PFSK-1 (cell line): ENCODE measurements at regions not wholly inside any gene's neighbourhood (a gene's known extent, or its start where the extent isn't known, plus 50 kb on each side); places are given as distances from the start of the nearest gene placed in this dataset.

ENCODE experiments used
- FOXP2 ChIP-seq: optimal IDR thresholded peaks from 2 replicates; pipeline ENCODE3; 2011; ENCODE audit warnings: borderline replicate concordance, control low read depth, inconsistent platforms; ENCODE audit not compliant: insufficient read depth; ENCODE audit errors: extremely low read length, extremely low read depth
- POLR2AphosphoS5 ChIP-seq: IDR thresholded peaks from 2 replicates; pipeline ENCODE4 v1.6.1; 2012; ENCODE audit warnings: low read depth, mild to moderate bottlenecking, control low read depth, low read length, moderate library complexity
- SIN3A ChIP-seq: IDR thresholded peaks from 2 replicates; pipeline ENCODE4 v1.6.1; 2012; ENCODE audit warnings: mild to moderate bottlenecking, low read length, moderate library complexity, borderline replicate concordance; ENCODE audit not compliant: insufficient read depth
- TAF1 ChIP-seq: IDR thresholded peaks from 2 replicates; pipeline ENCODE4 v1.6.1; 2012; ENCODE audit warnings: low read length, control low read depth, borderline replicate concordance; ENCODE audit not compliant: insufficient read depth
- TF ChIP-seq, protein P1 (sequence below), 2 experiments: IDR thresholded peaks; 2 replicates each; pipeline versions ENCODE4 v1.6.1 to v1.8.0; 2011 to 2012; ENCODE audit warnings: low read depth in 2 of 2, low read length in 2 of 2, control low read depth in 1 of 2, inconsistent platforms in 1 of 2, mild to moderate bottlenecking in 1 of 2, moderate library complexity in 1 of 2; ENCODE audit not compliant: insufficient read depth in 1 of 2

DNA sequence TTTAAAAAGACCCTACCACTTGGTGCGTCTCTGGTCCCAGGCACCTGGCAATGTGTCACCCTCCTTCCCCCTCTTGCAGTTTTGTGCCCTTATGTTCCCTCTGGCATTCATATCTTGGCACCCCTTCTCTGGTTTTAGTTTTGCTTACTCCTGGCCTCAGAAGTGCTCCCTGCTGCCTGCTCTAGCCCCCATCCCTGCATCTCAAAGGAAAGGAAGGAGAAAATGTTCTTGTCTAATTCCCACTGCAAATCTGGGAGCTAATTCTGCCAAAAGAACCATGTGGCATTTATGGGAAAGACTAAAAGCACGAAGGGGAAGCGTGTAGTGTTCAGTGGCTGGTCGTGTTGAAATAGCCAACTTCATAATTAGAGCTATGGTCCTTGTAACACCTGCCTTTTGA, 340.1 kb upstream of the RPS6KA3 start:
- no peak for TF ChIP-seq TAF1
- TF ChIP-seq SIN3A: no peak
- TF ChIP-seq POLR2AphosphoS5: no peak
- TF ChIP-seq, protein P1, sequence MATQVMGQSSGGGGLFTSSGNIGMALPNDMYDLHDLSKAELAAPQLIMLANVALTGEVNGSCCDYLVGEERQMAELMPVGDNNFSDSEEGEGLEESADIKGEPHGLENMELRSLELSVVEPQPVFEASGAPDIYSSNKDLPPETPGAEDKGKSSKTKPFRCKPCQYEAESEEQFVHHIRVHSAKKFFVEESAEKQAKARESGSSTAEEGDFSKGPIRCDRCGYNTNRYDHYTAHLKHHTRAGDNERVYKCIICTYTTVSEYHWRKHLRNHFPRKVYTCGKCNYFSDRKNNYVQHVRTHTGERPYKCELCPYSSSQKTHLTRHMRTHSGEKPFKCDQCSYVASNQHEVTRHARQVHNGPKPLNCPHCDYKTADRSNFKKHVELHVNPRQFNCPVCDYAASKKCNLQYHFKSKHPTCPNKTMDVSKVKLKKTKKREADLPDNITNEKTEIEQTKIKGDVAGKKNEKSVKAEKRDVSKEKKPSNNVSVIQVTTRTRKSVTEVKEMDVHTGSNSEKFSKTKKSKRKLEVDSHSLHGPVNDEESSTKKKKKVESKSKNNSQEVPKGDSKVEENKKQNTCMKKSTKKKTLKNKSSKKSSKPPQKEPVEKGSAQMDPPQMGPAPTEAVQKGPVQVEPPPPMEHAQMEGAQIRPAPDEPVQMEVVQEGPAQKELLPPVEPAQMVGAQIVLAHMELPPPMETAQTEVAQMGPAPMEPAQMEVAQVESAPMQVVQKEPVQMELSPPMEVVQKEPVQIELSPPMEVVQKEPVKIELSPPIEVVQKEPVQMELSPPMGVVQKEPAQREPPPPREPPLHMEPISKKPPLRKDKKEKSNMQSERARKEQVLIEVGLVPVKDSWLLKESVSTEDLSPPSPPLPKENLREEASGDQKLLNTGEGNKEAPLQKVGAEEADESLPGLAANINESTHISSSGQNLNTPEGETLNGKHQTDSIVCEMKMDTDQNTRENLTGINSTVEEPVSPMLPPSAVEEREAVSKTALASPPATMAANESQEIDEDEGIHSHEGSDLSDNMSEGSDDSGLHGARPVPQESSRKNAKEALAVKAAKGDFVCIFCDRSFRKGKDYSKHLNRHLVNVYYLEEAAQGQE (IDR thresholded peaks at IDR 0.05; ENCODE audit: insufficient read depth in 1 of 2, low read depth in 2 of 2, low read length in 2 of 2): no peak
- TF ChIP-seq FOXP2: no peak

DNA sequence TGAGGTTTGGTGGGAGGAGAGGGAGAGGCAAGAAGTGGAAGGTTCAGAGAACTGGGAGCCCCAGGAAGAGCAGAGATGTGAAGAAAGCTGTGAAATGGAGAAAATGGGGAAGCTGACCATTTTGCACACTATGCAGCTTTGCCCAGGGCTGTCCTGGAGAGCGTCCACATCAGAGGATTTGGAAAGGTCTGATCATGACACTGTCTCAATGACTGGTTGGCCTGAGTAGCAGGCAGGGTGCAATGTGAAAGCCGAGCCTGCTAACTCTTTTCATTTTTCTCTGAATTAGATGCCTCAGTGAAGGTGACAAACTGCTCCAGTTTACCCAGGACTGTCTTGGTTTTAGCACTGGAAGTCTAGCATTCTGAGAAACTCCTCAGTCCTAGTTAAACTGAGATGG, 330.1 kb upstream of the RPS6KA3 start:
- TF ChIP-seq, protein P1 (IDR thresholded peaks at IDR 0.05; ENCODE audit: insufficient read depth in 1 of 2, low read depth in 2 of 2, low read length in 2 of 2): no peak
- no peak for TF ChIP-seq FOXP2

DNA sequence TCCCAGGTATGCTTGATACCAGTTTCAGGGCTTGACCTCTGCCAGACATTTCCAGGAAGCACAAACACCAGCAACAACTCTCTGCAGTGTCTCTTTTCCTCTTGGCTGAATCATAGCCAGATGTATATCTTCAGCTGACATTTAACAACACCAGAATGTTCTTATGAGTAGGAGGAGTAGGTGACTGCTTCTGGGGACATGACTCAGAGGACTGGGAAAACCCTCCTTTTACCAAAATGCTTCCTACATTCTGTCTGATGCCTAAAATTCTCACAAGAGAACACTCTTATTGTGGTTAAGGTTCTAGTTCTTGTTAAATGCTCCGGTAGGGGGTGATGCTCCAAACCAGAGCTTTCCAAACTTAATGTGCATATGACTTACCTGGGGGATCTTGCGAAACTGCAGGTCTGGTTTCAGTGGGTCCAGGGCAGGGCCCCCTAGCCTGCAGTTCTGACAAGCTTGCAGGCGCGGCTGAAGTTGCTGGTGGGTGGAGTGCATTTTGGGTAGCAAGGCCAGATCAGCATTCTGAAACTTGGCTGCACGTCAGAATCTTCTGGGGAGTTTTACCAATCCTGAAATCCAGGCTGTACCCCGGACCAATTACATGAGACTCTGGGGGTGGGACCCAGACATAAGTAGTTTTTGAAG, 329.3 kb upstream of the RPS6KA3 start:
- TF ChIP-seq TAF1: no peak

DNA sequence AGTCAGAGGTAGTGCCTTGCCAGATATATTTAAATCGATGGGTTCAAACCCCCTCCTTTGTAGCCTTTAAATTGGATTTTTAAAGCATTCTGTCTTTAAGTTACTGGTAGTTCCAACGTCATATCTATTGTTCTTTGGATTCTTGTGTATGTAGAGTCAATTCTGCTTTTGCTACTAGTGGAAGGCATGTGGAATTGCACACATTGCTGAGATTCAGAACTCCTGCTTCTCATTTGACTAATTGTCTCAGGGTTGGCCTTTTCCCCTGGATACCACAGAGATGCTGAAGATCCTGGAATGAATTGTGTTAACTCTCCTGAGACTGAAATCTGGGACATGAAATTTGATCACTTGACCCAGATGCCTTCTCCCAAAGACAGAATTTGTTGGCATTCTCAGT, 328.3 kb upstream of the RPS6KA3 start:
- TF ChIP-seq SIN3A: no peak
- TF ChIP-seq TAF1: no peak
- TF ChIP-seq, protein P1 (IDR thresholded peaks at IDR 0.05; ENCODE audit: insufficient read depth in 1 of 2, low read depth in 2 of 2, low read length in 2 of 2): no peak
- no peak for TF ChIP-seq POLR2AphosphoS5
- no peak for TF ChIP-seq FOXP2

DNA sequence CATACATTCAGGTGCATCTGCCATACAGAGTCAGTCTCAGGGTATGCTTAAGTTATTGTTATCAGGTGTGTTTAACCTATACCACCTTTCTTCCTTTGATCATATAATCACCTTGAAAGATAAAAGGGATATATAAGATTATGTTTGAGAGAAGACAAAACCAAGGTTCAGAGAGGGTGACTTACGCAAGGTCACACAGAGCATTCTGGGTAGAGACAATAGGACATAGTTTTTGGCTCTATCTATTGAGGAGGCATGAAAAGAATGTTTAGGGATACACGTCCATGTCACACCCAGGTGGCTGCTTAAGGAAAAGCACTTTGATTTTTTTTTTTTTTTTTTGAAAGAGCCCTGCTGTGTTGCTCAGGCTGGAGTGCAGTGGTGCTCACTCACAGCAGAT, 327.1 kb upstream of the RPS6KA3 start:
- TF ChIP-seq SIN3A (no peak), FOXP2 (no peak), POLR2AphosphoS5 (no peak), TAF1 (no peak)
- TF ChIP-seq, protein P1 (IDR thresholded peaks at IDR 0.05; ENCODE audit: insufficient read depth in 1 of 2, low read depth in 2 of 2, low read length in 2 of 2): no peak
